ENCODE measurements at regions not wholly inside any gene's neighbourhood (a gene's known extent, or its start where the extent isn't known, plus 50 kb on each side); places are given as distances from the start of the nearest gene placed in this dataset.

DNA sequence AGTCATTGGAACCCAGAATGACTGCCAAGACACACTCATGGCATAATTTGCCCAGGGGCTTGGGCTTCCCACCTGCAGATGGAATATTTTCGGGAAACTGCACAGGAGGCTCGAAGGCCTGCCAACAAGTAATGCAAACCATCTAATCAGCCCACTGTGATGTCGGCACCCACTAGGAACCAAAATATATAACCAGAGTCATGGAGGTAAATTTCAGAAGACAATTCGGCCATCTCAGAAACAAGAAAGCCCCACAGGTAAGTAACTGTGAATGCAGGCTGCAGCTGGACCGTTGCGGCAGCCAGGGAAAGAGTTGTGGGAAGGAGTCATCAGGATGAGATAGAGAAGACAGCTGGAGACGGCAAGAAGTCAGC lies 264.4 kb downstream of the SYK start:
- no peak overlapping the region for H3K4me2 ChIP-seq (ENCODE audit: insufficient read depth in 1 of 2, low read depth in 2 of 2, low read length in 2 of 2)
- H3K27ac ChIP-seq (ENCODE audit: low read depth, low read length), result no peak overlapping the region
- DNase-seq (ENCODE audit: low read depth in 1 of 2, low spot score in 2 of 2) (no peak), FAIRE-seq (no peak)
- no peak overlapping the region for H3K9ac ChIP-seq (replicated peaks in 1 of 4; ENCODE audit: extremely low read depth in 1 of 4, low read depth in 3 of 4, low read length in 3 of 4)
- no peaks in the 10 kb centered on the region for H3K23me2 ChIP-seq (ENCODE audit: low read depth, low read length)
- no peak overlapping the region for H2BK15ac ChIP-seq (ENCODE audit: low read length)
- no peak overlapping the region for H2AK5ac ChIP-seq (ENCODE audit: low read depth, low read length)
- WGBS, 2 experiments (ENCODE audit: extremely low coverage in 1 of 2, insufficient coverage in 1 of 2, insufficient read length in 1 of 2, insufficient replicate concordance in 2 of 2, low coverage in 1 of 2, low lambda C conversion rate in 2 of 2, missing lambda C conversion rate in 1 of 2), result 82% methylated on average over 7 of the region's 7 CpGs; no CpG with 5 or more reads in 1 of the 2 experiments
- POLR2A ChIA-PET (ENCODE audit: partially characterized antibody), result no interaction called here
- no peak overlapping the region for H3K4ac ChIP-seq (replicated peaks; ENCODE audit: insufficient read length, low read depth, low read length)
- H3K56ac ChIP-seq (replicated peaks; ENCODE audit: insufficient read length, low read depth, low read length), result no peak overlapping the region
- H2BK20ac ChIP-seq (ENCODE audit: low read length), result no peak overlapping the region
- H4K20me1 ChIP-seq (replicated peaks in 1 of 2; ENCODE audit: control insufficient read depth in 1 of 2, insufficient read depth in 2 of 2, low read length in 2 of 2), result no peaks in the 10 kb centered on the region
- no peak overlapping the region for H3K18ac ChIP-seq (ENCODE audit: extremely low read depth, low read length)
- H4K8ac ChIP-seq (ENCODE audit: extremely low read depth, insufficient read depth, low read length), result no peak overlapping the region
- CTCF ChIA-PET (ENCODE audit: partially characterized antibody), result interaction anchor here (1.5 kb wide), 1 partner anchor 14 kb away, joined by 3 read pairs; no protein-coding TSS in a partner anchor
- no peak overlapping the region for H3K23ac ChIP-seq (ENCODE audit: insufficient read length)
- H4K5ac ChIP-seq (ENCODE audit: insufficient read length, low read depth, low read length), result no peak overlapping the region
- no peaks in the 10 kb centered on the region for H3K4me1 ChIP-seq (replicated peaks in 1 of 4; ENCODE audit: control insufficient read depth in 3 of 4, insufficient read depth in 4 of 4, low read length in 3 of 4)
- H4K91ac ChIP-seq (replicated peaks; ENCODE audit: insufficient read length, low read length), result no peak overlapping the region
- no peaks in the 10 kb centered on the region for H3K36me3 ChIP-seq (ENCODE audit: control insufficient read depth in 2 of 4, insufficient read depth in 4 of 4, low read length in 3 of 4)
- H2AFZ ChIP-seq (ENCODE audit: low read length), result no peak overlapping the region
- H3K14ac ChIP-seq (ENCODE audit: insufficient read length), result no peak overlapping the region
- no peak overlapping the region for H2BK5ac ChIP-seq (ENCODE audit: low read depth, low read length)
- no peak overlapping the region for H2BK12ac ChIP-seq (ENCODE audit: low read depth, low read length)
- H3K27me3 ChIP-seq (replicated peaks in 1 of 4; ENCODE audit: control insufficient read depth in 3 of 4, extremely low read depth in 1 of 4, insufficient read depth in 3 of 4, low read length in 3 of 4), result no peaks in the 10 kb centered on the region
- no peaks in the 10 kb centered on the region for H3K9me3 ChIP-seq (ENCODE audit: insufficient read depth in 2 of 2, low read depth in 1 of 2, low read length in 1 of 2)
- no peak overlapping the region for H2BK120ac ChIP-seq (replicated peaks; ENCODE audit: low read depth, low read length)
- no peaks in the 10 kb centered on the region for H3K79me1 ChIP-seq (ENCODE audit: low read depth, low read length)
- H3K4me3 ChIP-seq (ENCODE audit: extremely low read depth in 1 of 4, insufficient read depth in 2 of 4, low read depth in 3 of 4, low read length in 4 of 4), result no peak overlapping the region
- no peaks in the 10 kb centered on the region for H3K79me2 ChIP-seq (ENCODE audit: control insufficient read depth in 1 of 2, insufficient read depth in 2 of 2, low read length in 2 of 2)
- TF ChIP-seq TEAD4 (IDR thresholded peaks at IDR 0.05; ENCODE audit: low read depth, low read length) (no peak), SIN3A (conservative IDR thresholded peaks at IDR 0.05 in 1 of 2, IDR thresholded peaks at IDR 0.05 in 1 of 2; ENCODE audit: low read depth in 1 of 2, low read length in 2 of 2) (no peak), CBX5 (IDR thresholded peaks at IDR 0.05; ENCODE audit: low read depth, low read length) (no peak), TBP (IDR thresholded peaks at IDR 0.05; ENCODE audit: low read depth, low read length) (no peak), NANOG (IDR thresholded peaks at IDR 0.05; ENCODE audit: insufficient read depth, low read depth, low read length, poor library complexity, severe bottlenecking) (no peak), SIX5 (IDR thresholded peaks at IDR 0.05; ENCODE audit: low read depth, low read length) (no peak)
